Coronary artery (tissue), 2 donors: ENCODE measurements at regions not wholly inside any gene's neighbourhood (a gene's known extent, or its start where the extent isn't known, plus 50 kb on each side); places are given as distances from the start of the nearest gene placed in this dataset.

Source experiments
- DNase-seq: peaks from one replicate; pipeline ENCODE4 v3.0.0-alpha.2; 2017; ENCODE audit warnings: low spot score
- H3K27ac ChIP-seq, 2 donors: fragments of 200-600 bp; sonication (generic); one replicate each; pipeline ENCODE4 v1.5.1; 2016 to 2019
- H3K4me3 ChIP-seq: fragments of 200-600 bp; sonication (generic); 2 replicates; pipeline ENCODE4 v1.5.1; 2016; ENCODE audit warnings: mild to moderate bottlenecking, moderate library complexity
- CTCF ChIP-seq: fragments of 200-600 bp; sonication (generic); IDR thresholded peaks from one replicate; pipeline ENCODE4 v1.5.1; 2019; ENCODE audit warnings: antibody characterized with exemption

GRCh38 chr2:199707593-199708185 lies 143.3 kb downstream of the FTCDNL1 start:
- DNase-seq = no peak
- TF ChIP-seq CTCF = no peak
- no peak overlapping the region for H3K4me3 ChIP-seq
- H3K27ac ChIP-seq = no peak overlapping the region

- H3K4me3 ChIP-seq = no peak overlapping the region
- TF ChIP-seq CTCF = no peak
- no peak for DNase-seq
These were observed 145.5 kb downstream of the FTCDNL1 start for GRCh38 chr2:199705538-199705937.

GRCh38 chr2:199704358-199705238 lies 146.4 kb downstream of the FTCDNL1 start:
- Histone ChIP-seq H3K27ac (no peak overlapping the region), H3K4me3 (no peak overlapping the region)
- no peak for DNase-seq
- TF ChIP-seq CTCF = no peak

More at GRCh38 chr2:199705538-199705937, 145.5 kb downstream of the FTCDNL1 start:
- H3K27ac ChIP-seq = no peak overlapping the region

- H3K4me3 ChIP-seq = no peak overlapping the region
- no peak overlapping the region for H3K27ac ChIP-seq
- TF ChIP-seq CTCF = no peak
- no peak for DNase-seq
These were observed 147.8 kb downstream of the FTCDNL1 start for GRCh38 chr2:199703199-199703598.

- no peak for TF ChIP-seq CTCF
- Histone ChIP-seq H3K4me3 (no peak overlapping the region), H3K27ac (no peak overlapping the region)
- DNase-seq = no peak
These were observed 153.5 kb downstream of the FTCDNL1 start for GRCh38 chr2:199697469-199697868.

GRCh38 chr2:199696048-199696447 lies 154.9 kb downstream of the FTCDNL1 start:
- TF ChIP-seq CTCF = no peak
- no peak for DNase-seq
- H3K27ac ChIP-seq = no peak overlapping the region
- H3K4me3 ChIP-seq = no peak overlapping the region

- DNase-seq = no peak
- no peak for TF ChIP-seq CTCF
- H3K27ac ChIP-seq = no peak overlapping the region
These were observed 157.1 kb downstream of the FTCDNL1 start for GRCh38 chr2:199693861-199694260.

More at GRCh38 chr2:199693861-199694260, 157.1 kb downstream of the FTCDNL1 start:
- H3K4me3 ChIP-seq = no peak overlapping the region
